ENCODE measurements at regions not wholly inside any gene's neighbourhood (a gene's known extent, or its start where the extent isn't known, plus 50 kb on each side); places are given as distances from the start of the nearest gene placed in this dataset.

DNA sequence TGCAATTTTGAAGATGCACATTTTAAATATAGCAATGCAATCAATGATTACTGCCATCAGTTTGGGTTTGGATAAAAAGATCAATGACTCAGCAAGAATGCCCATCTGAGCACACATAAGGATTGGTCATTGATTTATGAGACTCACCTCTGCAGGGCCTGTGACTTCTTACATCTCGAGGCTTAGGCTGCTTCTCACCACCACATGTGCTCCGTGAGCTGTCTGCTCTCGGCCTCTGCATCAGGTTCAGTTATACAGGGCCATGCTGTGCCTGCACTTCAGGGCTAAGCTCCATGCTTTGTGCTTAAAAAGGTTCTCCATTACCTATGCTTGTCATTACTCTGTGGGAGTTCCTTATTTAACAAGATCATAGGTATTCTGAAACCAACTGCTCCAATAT lies 887.5 kb downstream of the DIPK2A start:
- no peaks in the 10 kb centered on the region for H4K20me1 ChIP-seq (ENCODE audit: insufficient read depth, low read length)

DNA sequence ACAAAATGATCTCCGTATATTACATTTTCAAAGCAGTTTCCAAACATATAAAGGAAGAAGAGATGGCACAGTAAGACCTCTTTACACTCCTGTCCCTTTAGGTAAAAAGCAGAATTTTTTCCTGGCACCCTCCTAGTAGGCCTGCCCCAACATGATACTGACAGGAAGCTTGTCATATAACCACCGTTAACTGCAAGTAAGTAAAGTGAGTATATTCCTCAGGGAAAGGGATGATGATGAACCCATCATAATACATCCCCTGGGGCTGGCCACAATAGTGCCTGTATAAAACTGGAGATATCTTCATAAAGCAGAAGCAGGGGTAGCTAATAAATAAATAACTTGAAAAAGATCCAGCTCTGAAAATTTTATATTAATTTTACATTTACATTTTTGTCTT lies 893.0 kb downstream of the DIPK2A start:
- no peak for DNase-seq
- peaks cover 0 to 4% (median 0%) of the 10 kb centered on the region in 3 donors for H3K27me3 Mint-ChIP-seq (ENCODE audit: low read depth in 3 of 3)
- Histone ChIP-seq H3K79me2 (ENCODE audit: insufficient read depth, low read length) (no peaks in the 10 kb centered on the region), H3K27me3 (ENCODE audit: control insufficient read depth in 2 of 2, insufficient read depth in 2 of 2, low read length in 2 of 2) (no peaks in the 10 kb centered on the region), H4K20me1 (ENCODE audit: insufficient read depth, low read length) (no peaks in the 10 kb centered on the region), H3K9me3 (replicated peaks in 1 of 2; ENCODE audit: control insufficient read depth in 1 of 2, insufficient read depth in 1 of 2, low read length in 2 of 2) (no peaks in the 10 kb centered on the region), H3K4me1 (ENCODE audit: control insufficient read depth in 1 of 2, insufficient read depth in 2 of 2, low read length in 2 of 2) (peaks cover 11 to 12% of the 10 kb centered on the region in 2 donors), H3K27ac (ENCODE audit: low read depth in 1 of 2, low read length in 2 of 2) (no peak overlapping the region), H3K9ac (ENCODE audit: insufficient read depth, low read length, poor library complexity, severe bottlenecking) (no peak overlapping the region), H3K4me2 (replicated peaks; ENCODE audit: extremely low read depth, low read length, poor library complexity, severe bottlenecking) (no peak overlapping the region), H2AFZ (ENCODE audit: insufficient read depth, low read depth, low read length, poor library complexity, severe bottlenecking) (no peak overlapping the region), H3K36me3 (replicated peaks in 1 of 2; ENCODE audit: control insufficient read depth in 1 of 2, insufficient read depth in 2 of 2, low read length in 2 of 2) (no peaks in the 10 kb centered on the region), H3K4me3 (replicated peaks in 1 of 3; ENCODE audit: low read depth in 2 of 3, low read length in 3 of 3) (no peak overlapping the region)
- peaks cover 0 to 5% (median 1%) of the 10 kb centered on the region in 7 donors for H3K9me3 Mint-ChIP-seq
- TF ChIP-seq, protein P1, sequence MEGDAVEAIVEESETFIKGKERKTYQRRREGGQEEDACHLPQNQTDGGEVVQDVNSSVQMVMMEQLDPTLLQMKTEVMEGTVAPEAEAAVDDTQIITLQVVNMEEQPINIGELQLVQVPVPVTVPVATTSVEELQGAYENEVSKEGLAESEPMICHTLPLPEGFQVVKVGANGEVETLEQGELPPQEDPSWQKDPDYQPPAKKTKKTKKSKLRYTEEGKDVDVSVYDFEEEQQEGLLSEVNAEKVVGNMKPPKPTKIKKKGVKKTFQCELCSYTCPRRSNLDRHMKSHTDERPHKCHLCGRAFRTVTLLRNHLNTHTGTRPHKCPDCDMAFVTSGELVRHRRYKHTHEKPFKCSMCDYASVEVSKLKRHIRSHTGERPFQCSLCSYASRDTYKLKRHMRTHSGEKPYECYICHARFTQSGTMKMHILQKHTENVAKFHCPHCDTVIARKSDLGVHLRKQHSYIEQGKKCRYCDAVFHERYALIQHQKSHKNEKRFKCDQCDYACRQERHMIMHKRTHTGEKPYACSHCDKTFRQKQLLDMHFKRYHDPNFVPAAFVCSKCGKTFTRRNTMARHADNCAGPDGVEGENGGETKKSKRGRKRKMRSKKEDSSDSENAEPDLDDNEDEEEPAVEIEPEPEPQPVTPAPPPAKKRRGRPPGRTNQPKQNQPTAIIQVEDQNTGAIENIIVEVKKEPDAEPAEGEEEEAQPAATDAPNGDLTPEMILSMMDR (IDR thresholded peaks at IDR 0.05) = no peak
- no peak overlapping the region for H3K27ac Mint-ChIP-seq
- WGBS (ENCODE audit: insufficient coverage) = 80% methylated on average over 1 of the region's 2 CpGs
- H3K36me3 Mint-ChIP-seq = no peaks in the 10 kb centered on the region
- H3K4me3 Mint-ChIP-seq = no peak overlapping the region
- H3K4me1 Mint-ChIP-seq = peaks cover 12% of the 10 kb centered on the region
- intact Hi-C loops (cut with micrococcal nuclease) = no loop called here

More for the DNA sequence above, 887.5 kb downstream of the DIPK2A start:
- Histone ChIP-seq H3K4me1 (ENCODE audit: control insufficient read depth in 1 of 2, insufficient read depth in 2 of 2, low read length in 2 of 2) (no peaks in the 10 kb centered on the region), H3K27me3 (ENCODE audit: control insufficient read depth in 2 of 2, insufficient read depth in 2 of 2, low read length in 2 of 2) (no peaks in the 10 kb centered on the region), H2AFZ (ENCODE audit: insufficient read depth, low read depth, low read length, poor library complexity, severe bottlenecking) (no peak overlapping the region), H3K36me3 (replicated peaks in 1 of 2; ENCODE audit: control insufficient read depth in 1 of 2, insufficient read depth in 2 of 2, low read length in 2 of 2) (no peaks in the 10 kb centered on the region), H3K9ac (ENCODE audit: insufficient read depth, low read length, poor library complexity, severe bottlenecking) (no peak overlapping the region), H3K79me2 (ENCODE audit: insufficient read depth, low read length) (no peaks in the 10 kb centered on the region), H3K4me2 (replicated peaks; ENCODE audit: extremely low read depth, low read length, poor library complexity, severe bottlenecking) (no peak overlapping the region), H3K9me3 (replicated peaks in 1 of 2; ENCODE audit: control insufficient read depth in 1 of 2, insufficient read depth in 1 of 2, low read length in 2 of 2) (no peaks in the 10 kb centered on the region), H3K27ac (ENCODE audit: low read depth in 1 of 2, low read length in 2 of 2) (no peak overlapping the region), H3K4me3 (replicated peaks in 1 of 3; ENCODE audit: low read depth in 2 of 3, low read length in 3 of 3) (no peak overlapping the region)
- 100% methylated on average over 1 of the region's 3 CpGs for WGBS (ENCODE audit: insufficient coverage)
- no peaks in the 10 kb centered on the region for H3K36me3 Mint-ChIP-seq
- TF ChIP-seq, protein P1 (IDR thresholded peaks at IDR 0.05) = no peak
- peaks cover 0 to 2% (median 0%) of the 10 kb centered on the region in 3 donors for H3K27me3 Mint-ChIP-seq (ENCODE audit: low read depth in 3 of 3)
- no peak overlapping the region for H3K4me3 Mint-ChIP-seq
- H3K27ac Mint-ChIP-seq = no peak overlapping the region
- no peak for DNase-seq
- intact Hi-C loops (cut with micrococcal nuclease) = no loop called here
- H3K4me1 Mint-ChIP-seq = peaks cover 3% of the 10 kb centered on the region
- H3K9me3 Mint-ChIP-seq = peaks cover 0 to 6% (median 0%) of the 10 kb centered on the region in 7 donors

All from CD14-positive monocyte (primary cell).